ENCODE measurements at regions not wholly inside any gene's neighbourhood (a gene's known extent, or its start where the extent isn't known, plus 50 kb on each side); places are given as distances from the start of the nearest gene placed in this dataset.

- TF ChIP-seq, protein P1, sequence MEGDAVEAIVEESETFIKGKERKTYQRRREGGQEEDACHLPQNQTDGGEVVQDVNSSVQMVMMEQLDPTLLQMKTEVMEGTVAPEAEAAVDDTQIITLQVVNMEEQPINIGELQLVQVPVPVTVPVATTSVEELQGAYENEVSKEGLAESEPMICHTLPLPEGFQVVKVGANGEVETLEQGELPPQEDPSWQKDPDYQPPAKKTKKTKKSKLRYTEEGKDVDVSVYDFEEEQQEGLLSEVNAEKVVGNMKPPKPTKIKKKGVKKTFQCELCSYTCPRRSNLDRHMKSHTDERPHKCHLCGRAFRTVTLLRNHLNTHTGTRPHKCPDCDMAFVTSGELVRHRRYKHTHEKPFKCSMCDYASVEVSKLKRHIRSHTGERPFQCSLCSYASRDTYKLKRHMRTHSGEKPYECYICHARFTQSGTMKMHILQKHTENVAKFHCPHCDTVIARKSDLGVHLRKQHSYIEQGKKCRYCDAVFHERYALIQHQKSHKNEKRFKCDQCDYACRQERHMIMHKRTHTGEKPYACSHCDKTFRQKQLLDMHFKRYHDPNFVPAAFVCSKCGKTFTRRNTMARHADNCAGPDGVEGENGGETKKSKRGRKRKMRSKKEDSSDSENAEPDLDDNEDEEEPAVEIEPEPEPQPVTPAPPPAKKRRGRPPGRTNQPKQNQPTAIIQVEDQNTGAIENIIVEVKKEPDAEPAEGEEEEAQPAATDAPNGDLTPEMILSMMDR (IDR thresholded peaks at IDR 0.05): no peak
- TF ChIP-seq POLR2AphosphoS5 (IDR thresholded peaks at IDR 0.05) (no peak), POLR2A (IDR thresholded peaks at IDR 0.05) (no peak), EP300 (IDR thresholded peaks at IDR 0.05; ENCODE audit: low read depth) (no peak)
These were observed 245.5 kb upstream of the SLC7A11 start for GRCh38 chr4:138487670-138488069.
